SK-N-SH treated with all-trans-retinoic acid at 6 μM for 48 hours (cell line): ENCODE measurements at regions not wholly inside any gene's neighbourhood (a gene's known extent, or its start where the extent isn't known, plus 50 kb on each side); places are given as distances from the start of the nearest gene placed in this dataset.

Experiments
- ATAC-seq: fragments of 200-7000 bp; cut with Tn5 transposase; 3 replicates; pipeline ENCODE4 v1.9.1; 2020; ENCODE audit warnings: mild to moderate bottlenecking, moderate library complexity
- ARNTL ChIP-seq: fragments of 450-650 bp; formaldehyde crosslinking; IDR thresholded peaks from 2 replicates; pipeline ENCODE4 v1.5.0; 2020; ENCODE audit warnings: low read depth, mild to moderate bottlenecking, moderate library complexity, borderline replicate concordance
- BACH2 ChIP-seq: fragments of 250-450 bp; sonication (Bioruptor Pico); IDR thresholded peaks from 2 replicates; pipeline ENCODE4 v1.9.0; 2021; ENCODE audit warnings: mild to moderate bottlenecking, borderline replicate concordance
- CSDC2 ChIP-seq: fragments of 250-450 bp; sonication (Bioruptor Pico); IDR thresholded peaks from 2 replicates; pipeline ENCODE4 v1.5.0; 2020; ENCODE audit warnings: mild to moderate bottlenecking, moderate library complexity
- ESRRG ChIP-seq: fragments of 250-450 bp; sonication (Bioruptor Pico); IDR thresholded peaks from 2 replicates; pipeline ENCODE4 v1.6.1; 2021; ENCODE audit warnings: mild to moderate bottlenecking
- GLIS3 ChIP-seq: fragments of 250-450 bp; sonication (Bioruptor Pico); IDR thresholded peaks from 2 replicates; pipeline ENCODE4 v1.5.0; 2020; ENCODE audit warnings: mild to moderate bottlenecking, moderate library complexity
- ISL1 ChIP-seq: fragments of 250-450 bp; sonication (Bioruptor Pico); IDR thresholded peaks from 2 replicates; pipeline ENCODE4 v2.1.2; 2022; ENCODE audit warnings: mild to moderate bottlenecking, moderate library complexity
- OSR1 ChIP-seq: fragments of 250-450 bp; sonication (Bioruptor Pico); IDR thresholded peaks from 2 replicates; pipeline ENCODE4 v1.8.0; 2022; ENCODE audit warnings: moderate library complexity, mild to moderate bottlenecking, inconsistent platforms
- POU6F1 ChIP-seq: fragments of 250-450 bp; sonication (Bioruptor Pico); IDR thresholded peaks from 2 replicates; pipeline ENCODE4 v1.8.0; 2021; ENCODE audit warnings: low read depth, mild to moderate bottlenecking, moderate library complexity, borderline replicate concordance
- PPARA ChIP-seq: fragments of 250-450 bp; sonication (Bioruptor Pico); IDR thresholded peaks from 2 replicates; pipeline ENCODE4 v1.5.0; 2020; ENCODE audit warnings: mild to moderate bottlenecking, borderline replicate concordance
- RARB ChIP-seq: fragments of 250-450 bp; sonication (Bioruptor Pico); IDR thresholded peaks from 2 replicates; pipeline ENCODE4 v1.8.0; 2021; ENCODE audit warnings: mild to moderate bottlenecking, moderate library complexity
- SNAI2 ChIP-seq: fragments of 250-450 bp; sonication (Bioruptor Pico); IDR thresholded peaks from 2 replicates; pipeline ENCODE4 v1.5.0; 2020; ENCODE audit warnings: mild to moderate bottlenecking, moderate library complexity
- TCF4 ChIP-seq: fragments of 250-450 bp; sonication (Bioruptor Pico); IDR thresholded peaks from 2 replicates; pipeline ENCODE4 v1.8.0; 2021; ENCODE audit warnings: mild to moderate bottlenecking, moderate library complexity, borderline replicate concordance
- TOX ChIP-seq: fragments of 250-450 bp; sonication (Bioruptor Pico); IDR thresholded peaks from 2 replicates; pipeline ENCODE4 v1.8.0; 2021; ENCODE audit warnings: mild to moderate bottlenecking, moderate library complexity, borderline replicate concordance
- ZC3H10 ChIP-seq: fragments of 250-450 bp; sonication (Bioruptor Pico); IDR thresholded peaks from 2 replicates; pipeline ENCODE4 v1.5.1; 2021; ENCODE audit warnings: mild to moderate bottlenecking, moderate library complexity
- ZFP3 ChIP-seq: fragments of 250-450 bp; sonication (Bioruptor Pico); IDR thresholded peaks from 2 replicates; pipeline ENCODE4 v1.5.0; 2020; ENCODE audit warnings: mild to moderate bottlenecking, moderate library complexity
- ZFP30 ChIP-seq: fragments of 450-650 bp; formaldehyde crosslinking; IDR thresholded peaks from 2 replicates; pipeline ENCODE4 v1.5.0; 2022; ENCODE audit warnings: mild to moderate bottlenecking, moderate library complexity
- ZNF565 ChIP-seq: fragments of 450-650 bp; formaldehyde crosslinking; conservative IDR thresholded peaks from 2 replicates; pipeline ENCODE4 v1.5.0; 2020; ENCODE audit warnings: low read depth, mild to moderate bottlenecking, moderate library complexity
- ZNF70 ChIP-seq: fragments of 450-650 bp; formaldehyde crosslinking; IDR thresholded peaks from 2 replicates; pipeline ENCODE4 v1.5.0; 2020; ENCODE audit warnings: mild to moderate bottlenecking, moderate library complexity
- ZNF8 ChIP-seq: fragments of 450-650 bp; formaldehyde crosslinking; IDR thresholded peaks from 2 replicates; pipeline ENCODE4 v1.5.0; 2020; ENCODE audit warnings: mild to moderate bottlenecking, moderate library complexity
- TF ChIP-seq, protein P1 (sequence below): fragments of 250-450 bp; sonication (Bioruptor Pico); IDR thresholded peaks from 2 replicates; pipeline ENCODE4 v1.5.1; 2021; ENCODE audit warnings: mild to moderate bottlenecking, moderate library complexity
- TF ChIP-seq, protein P2 (sequence below): fragments of 250-450 bp; sonication (Bioruptor Pico); IDR thresholded peaks from 2 replicates; pipeline ENCODE4 v1.5.0; 2020; ENCODE audit warnings: mild to moderate bottlenecking, moderate library complexity
- TF ChIP-seq, protein P3 (sequence below): fragments of 250-450 bp; sonication (Bioruptor Pico); IDR thresholded peaks from 2 replicates; pipeline ENCODE4 v1.8.0; 2020; ENCODE audit warnings: mild to moderate bottlenecking, moderate library complexity, borderline replicate concordance

DNA sequence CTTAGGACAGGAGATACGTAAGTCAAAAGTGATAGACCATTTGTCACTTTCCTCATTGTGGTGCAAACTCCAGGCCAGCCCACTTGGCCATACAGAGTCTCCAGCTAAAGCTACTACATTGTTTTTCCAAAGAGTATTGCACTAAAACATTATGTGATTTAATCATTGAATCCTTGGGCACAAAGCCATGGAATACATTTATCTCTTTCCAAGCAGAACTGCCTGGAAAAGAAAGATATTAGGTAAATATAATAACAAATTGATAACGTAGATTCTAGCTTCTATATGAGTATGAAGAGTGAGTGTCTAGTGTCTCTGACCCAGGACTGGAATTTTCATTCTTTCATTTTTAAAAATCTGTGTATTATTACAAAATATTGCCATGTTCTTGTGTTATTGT is 863.7 kb upstream of the SEMA6D start:
- no peak for ATAC-seq
- peak; percentile 77 for TF ChIP-seq ISL1
- TF ChIP-seq TOX (CRISPR knock-in tag) = no peak

DNA sequence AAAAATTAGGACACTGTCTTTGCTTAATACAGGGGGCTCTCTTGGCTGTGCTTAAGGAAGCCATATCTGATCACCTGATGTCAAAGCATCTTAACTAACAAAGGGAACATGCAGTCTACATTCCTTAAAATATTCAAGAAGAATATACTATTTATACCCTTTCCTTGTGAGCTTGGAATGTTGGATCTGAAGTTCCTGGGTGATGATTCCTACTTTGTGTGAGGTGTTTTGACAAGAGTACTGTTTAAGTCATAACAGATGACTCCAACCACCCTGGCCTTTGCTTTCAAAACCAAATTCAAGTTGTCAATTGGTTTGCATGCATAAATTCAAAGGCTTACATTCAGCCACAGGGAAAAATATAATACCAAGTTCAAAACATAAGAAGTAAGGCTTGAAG is 862.7 kb upstream of the SEMA6D start:
- no peak for ATAC-seq
- TF ChIP-seq BACH2 (CRISPR knock-in tag) (no peak), ZFP3 (CRISPR knock-in tag) (no peak)

GRCh38 chr15:46855388-46855787 is 861.9 kb upstream of the SEMA6D start:
- no peak for TF ChIP-seq SNAI2 (CRISPR knock-in tag)
- TF ChIP-seq OSR1 = no peak
- TF ChIP-seq, protein P1, sequence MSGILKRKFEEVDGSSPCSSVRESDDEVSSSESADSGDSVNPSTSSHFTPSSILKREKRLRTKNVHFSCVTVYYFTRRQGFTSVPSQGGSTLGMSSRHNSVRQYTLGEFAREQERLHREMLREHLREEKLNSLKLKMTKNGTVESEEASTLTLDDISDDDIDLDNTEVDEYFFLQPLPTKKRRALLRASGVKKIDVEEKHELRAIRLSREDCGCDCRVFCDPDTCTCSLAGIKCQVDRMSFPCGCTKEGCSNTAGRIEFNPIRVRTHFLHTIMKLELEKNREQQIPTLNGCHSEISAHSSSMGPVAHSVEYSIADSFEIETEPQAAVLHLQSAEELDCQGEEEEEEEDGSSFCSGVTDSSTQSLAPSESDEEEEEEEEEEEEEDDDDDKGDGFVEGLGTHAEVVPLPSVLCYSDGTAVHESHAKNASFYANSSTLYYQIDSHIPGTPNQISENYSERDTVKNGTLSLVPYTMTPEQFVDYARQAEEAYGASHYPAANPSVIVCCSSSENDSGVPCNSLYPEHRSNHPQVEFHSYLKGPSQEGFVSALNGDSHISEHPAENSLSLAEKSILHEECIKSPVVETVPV (CRISPR knock-in tag) = no peak
- TF ChIP-seq ESRRG = no peak
- TF ChIP-seq ISL1 = no peak
- TF ChIP-seq RARB (CRISPR knock-in tag) = no peak
- TF ChIP-seq CSDC2 (CRISPR knock-in tag) = no peak
- TF ChIP-seq TCF4 (CRISPR knock-in tag) = no peak
- TF ChIP-seq ZNF8 (CRISPR knock-in tag) = no peak
- no peak for TF ChIP-seq ZFP3 (CRISPR knock-in tag)
- no peak for TF ChIP-seq POU6F1
- TF ChIP-seq ZNF70 (CRISPR knock-in tag) = no peak
- TF ChIP-seq ZC3H10 (CRISPR knock-in tag) = no peak
- no peak for TF ChIP-seq ARNTL (CRISPR knock-in tag)
- no peak for TF ChIP-seq ZNF565 (CRISPR knock-in tag)
- TF ChIP-seq TOX (CRISPR knock-in tag) = no peak
- no peak for TF ChIP-seq ZFP30 (CRISPR knock-in tag)
- TF ChIP-seq BACH2 (CRISPR knock-in tag) = no peak
- TF ChIP-seq, protein P2, sequence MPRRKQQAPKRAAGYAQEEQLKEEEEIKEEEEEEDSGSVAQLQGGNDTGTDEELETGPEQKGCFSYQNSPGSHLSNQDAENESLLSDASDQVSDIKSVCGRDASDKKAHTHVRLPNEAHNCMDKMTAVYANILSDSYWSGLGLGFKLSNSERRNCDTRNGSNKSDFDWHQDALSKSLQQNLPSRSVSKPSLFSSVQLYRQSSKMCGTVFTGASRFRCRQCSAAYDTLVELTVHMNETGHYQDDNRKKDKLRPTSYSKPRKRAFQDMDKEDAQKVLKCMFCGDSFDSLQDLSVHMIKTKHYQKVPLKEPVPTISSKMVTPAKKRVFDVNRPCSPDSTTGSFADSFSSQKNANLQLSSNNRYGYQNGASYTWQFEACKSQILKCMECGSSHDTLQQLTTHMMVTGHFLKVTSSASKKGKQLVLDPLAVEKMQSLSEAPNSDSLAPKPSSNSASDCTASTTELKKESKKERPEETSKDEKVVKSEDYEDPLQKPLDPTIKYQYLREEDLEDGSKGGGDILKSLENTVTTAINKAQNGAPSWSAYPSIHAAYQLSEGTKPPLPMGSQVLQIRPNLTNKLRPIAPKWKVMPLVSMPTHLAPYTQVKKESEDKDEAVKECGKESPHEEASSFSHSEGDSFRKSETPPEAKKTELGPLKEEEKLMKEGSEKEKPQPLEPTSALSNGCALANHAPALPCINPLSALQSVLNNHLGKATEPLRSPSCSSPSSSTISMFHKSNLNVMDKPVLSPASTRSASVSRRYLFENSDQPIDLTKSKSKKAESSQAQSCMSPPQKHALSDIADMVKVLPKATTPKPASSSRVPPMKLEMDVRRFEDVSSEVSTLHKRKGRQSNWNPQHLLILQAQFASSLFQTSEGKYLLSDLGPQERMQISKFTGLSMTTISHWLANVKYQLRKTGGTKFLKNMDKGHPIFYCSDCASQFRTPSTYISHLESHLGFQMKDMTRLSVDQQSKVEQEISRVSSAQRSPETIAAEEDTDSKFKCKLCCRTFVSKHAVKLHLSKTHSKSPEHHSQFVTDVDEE = no peak
- TF ChIP-seq PPARA (CRISPR knock-in tag) = no peak
- no peak for ATAC-seq

GRCh38 chr15:46856839-46857502 is 860.3 kb upstream of the SEMA6D start:
- ATAC-seq = no peak
- TF ChIP-seq ZNF8 (CRISPR knock-in tag) = no peak
- TF ChIP-seq GLIS3 (CRISPR knock-in tag) = no peak
- no peak for TF ChIP-seq TCF4 (CRISPR knock-in tag)
- TF ChIP-seq ARNTL (CRISPR knock-in tag) = no peak
- no peak for TF ChIP-seq ZFP3 (CRISPR knock-in tag)
- TF ChIP-seq, protein P2 = no peak
- no peak for TF ChIP-seq ZNF565 (CRISPR knock-in tag)
- no peak for TF ChIP-seq ISL1
- no peak for TF ChIP-seq BACH2 (CRISPR knock-in tag)
- TF ChIP-seq, protein P3, sequence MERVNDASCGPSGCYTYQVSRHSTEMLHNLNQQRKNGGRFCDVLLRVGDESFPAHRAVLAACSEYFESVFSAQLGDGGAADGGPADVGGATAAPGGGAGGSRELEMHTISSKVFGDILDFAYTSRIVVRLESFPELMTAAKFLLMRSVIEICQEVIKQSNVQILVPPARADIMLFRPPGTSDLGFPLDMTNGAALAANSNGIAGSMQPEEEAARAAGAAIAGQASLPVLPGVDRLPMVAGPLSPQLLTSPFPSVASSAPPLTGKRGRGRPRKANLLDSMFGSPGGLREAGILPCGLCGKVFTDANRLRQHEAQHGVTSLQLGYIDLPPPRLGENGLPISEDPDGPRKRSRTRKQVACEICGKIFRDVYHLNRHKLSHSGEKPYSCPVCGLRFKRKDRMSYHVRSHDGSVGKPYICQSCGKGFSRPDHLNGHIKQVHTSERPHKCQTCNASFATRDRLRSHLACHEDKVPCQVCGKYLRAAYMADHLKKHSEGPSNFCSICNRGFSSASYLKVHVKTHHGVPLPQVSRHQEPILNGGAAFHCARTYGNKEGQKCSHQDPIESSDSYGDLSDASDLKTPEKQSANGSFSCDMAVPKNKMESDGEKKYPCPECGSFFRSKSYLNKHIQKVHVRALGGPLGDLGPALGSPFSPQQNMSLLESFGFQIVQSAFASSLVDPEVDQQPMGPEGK (CRISPR knock-in tag) = no peak
- no peak for TF ChIP-seq ZC3H10 (CRISPR knock-in tag)
- no peak for TF ChIP-seq ZNF70 (CRISPR knock-in tag)
- TF ChIP-seq SNAI2 (CRISPR knock-in tag) = no peak
- TF ChIP-seq POU6F1 = no peak
